GM18907 (cell line): ENCODE measurements at regions not wholly inside any gene's neighbourhood (a gene's known extent, or its start where the extent isn't known, plus 50 kb on each side); places are given as distances from the start of the nearest gene placed in this dataset.

Experiments
- ATAC-seq: cut with Tn5 transposase; IDR thresholded peaks from one replicate; pipeline ENCODE4 v1.9.1; 2021; ENCODE audit warnings: mild to moderate bottlenecking, moderate library complexity; ENCODE audit not compliant: unreplicated experiment

- ATAC-seq = peak; percentile 92
These were observed 777.4 kb downstream of the TUSC7 start for GRCh38 chr3:117486719-117487716.

- no peak for ATAC-seq
These were observed 779.4 kb downstream of the TUSC7 start for GRCh38 chr3:117488983-117489382.

GRCh38 chr3:117489663-117490079 is 780.1 kb downstream of the TUSC7 start:
- no peak for ATAC-seq

- no peak for ATAC-seq
These were observed 781.1 kb downstream of the TUSC7 start for GRCh38 chr3:117490716-117491115.

- ATAC-seq = no peak
These were observed 786.0 kb downstream of the TUSC7 start for GRCh38 chr3:117495620-117496019.

- peak; percentile 82 for ATAC-seq
These were observed 789.8 kb downstream of the TUSC7 start for GRCh38 chr3:117499189-117499870.

GRCh38 chr3:117507958-117508357 is 798.4 kb downstream of the TUSC7 start:
- ATAC-seq = no peak

- ATAC-seq = no peak
These were observed 800.3 kb downstream of the TUSC7 start for GRCh38 chr3:117509858-117510257.

GRCh38 chr3:117510396-117510795 is 800.8 kb downstream of the TUSC7 start:
- no peak for ATAC-seq

GRCh38 chr3:117512975-117513374 is 803.4 kb downstream of the TUSC7 start:
- no peak for ATAC-seq

- no peak for ATAC-seq
These were observed 805.7 kb downstream of the TUSC7 start for GRCh38 chr3:117515309-117515708.

GRCh38 chr3:117518364-117518763 is 808.8 kb downstream of the TUSC7 start:
- no peak for ATAC-seq

- ATAC-seq = no peak
These were observed 810.2 kb downstream of the TUSC7 start for GRCh38 chr3:117519776-117520175.

- ATAC-seq = no peak
These were observed 811.0 kb downstream of the TUSC7 start for GRCh38 chr3:117520582-117520981.

GRCh38 chr3:117523418-117523817 is 813.8 kb downstream of the TUSC7 start:
- no peak for ATAC-seq

- no peak for ATAC-seq
These were observed 815.3 kb downstream of the TUSC7 start for GRCh38 chr3:117524890-117525289.

GRCh38 chr3:117526470-117527079 is 817.0 kb downstream of the TUSC7 start:
- ATAC-seq = peak; percentile 66

- no peak for ATAC-seq
These were observed 817.8 kb downstream of the TUSC7 start for GRCh38 chr3:117527346-117527745.

- no peak for ATAC-seq
These were observed 819.1 kb downstream of the TUSC7 start for GRCh38 chr3:117528688-117529087.

- ATAC-seq = no peak
These were observed 821.6 kb downstream of the TUSC7 start for GRCh38 chr3:117531078-117531767.

- no peak for ATAC-seq
These were observed 822.7 kb downstream of the TUSC7 start for GRCh38 chr3:117532268-117532667.
